Pons (tissue), 1 donor: ENCODE measurements at regions not wholly inside any gene's neighbourhood (a gene's known extent, or its start where the extent isn't known, plus 50 kb on each side); places are given as distances from the start of the nearest gene placed in this dataset.

Experiments used
- DNase-seq: peaks from one replicate; pipeline ENCODE4 v3.0.0-alpha.2; 2016; ENCODE audit warnings: low spot score

DNA sequence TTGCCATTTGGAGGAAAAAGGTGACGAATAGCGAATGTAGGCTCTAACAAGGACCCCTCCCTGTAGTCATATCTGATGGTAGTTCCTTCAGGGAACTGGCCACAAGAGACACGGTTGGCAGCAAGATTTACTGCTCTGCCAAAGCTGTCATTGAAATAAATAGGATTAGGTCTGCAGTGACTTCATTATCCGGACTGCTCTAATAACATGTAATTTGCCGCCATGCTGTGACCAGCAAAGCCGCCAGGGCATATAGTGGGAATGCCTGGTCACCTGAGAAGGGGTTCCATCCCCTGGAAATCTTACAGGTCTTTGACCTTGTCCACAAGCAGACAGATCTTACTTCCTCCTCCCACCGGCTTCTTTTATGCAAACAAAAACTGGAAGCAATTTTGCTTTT lies 59.4 kb upstream of the LAPTM4A start:
- DNase-seq = no peak

DNA sequence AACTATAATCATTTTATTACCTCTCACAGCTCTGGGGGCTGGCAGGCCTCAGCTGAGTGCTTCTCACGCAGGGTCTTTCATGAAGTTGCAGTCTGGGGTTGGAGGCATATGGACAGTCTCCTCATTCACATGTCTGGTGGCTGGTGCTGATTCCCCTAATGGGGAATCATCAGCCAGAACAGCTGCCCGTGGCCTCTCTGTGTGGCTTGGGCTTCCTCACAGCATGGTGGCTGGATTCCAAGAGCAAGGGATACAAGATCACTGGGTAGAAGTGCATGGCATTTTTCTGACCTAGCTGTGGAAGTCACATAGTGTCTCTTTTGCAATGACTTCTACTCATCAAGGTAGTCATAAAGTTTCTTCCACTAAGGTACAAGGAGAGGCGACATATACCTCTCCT lies 59.0 kb upstream of the LAPTM4A start:
- no peak for DNase-seq

- no peak for DNase-seq
Measured at GRCh38 chr2:20108655-20109396, 57.4 kb upstream of the LAPTM4A start.

DNA sequence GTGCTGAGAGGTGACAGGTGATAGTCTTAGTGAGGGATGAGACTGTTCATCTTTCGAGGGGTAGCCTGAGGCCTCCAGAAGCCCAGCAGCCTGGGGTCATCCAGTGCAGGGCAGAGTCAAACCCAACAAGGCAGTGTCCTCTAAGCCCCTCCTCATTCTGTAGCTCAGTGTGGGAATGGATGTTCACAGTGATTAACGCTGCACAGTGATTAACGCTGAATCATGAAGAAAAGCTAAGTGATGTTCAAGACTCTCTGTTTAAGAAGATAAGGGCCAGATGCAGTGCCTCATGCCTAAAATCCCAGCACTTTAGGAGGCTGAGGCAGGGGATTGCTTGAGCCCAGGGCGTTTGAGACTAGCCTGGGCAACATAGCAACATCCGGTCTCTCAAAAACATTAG lies 56.3 kb upstream of the LAPTM4A start:
- DNase-seq = no peak

GRCh38 chr2:20107352-20107751 lies 55.9 kb upstream of the LAPTM4A start:
- no peak for DNase-seq

GRCh38 chr2:20106746-20107145 lies 55.3 kb upstream of the LAPTM4A start:
- DNase-seq = no peak

DNA sequence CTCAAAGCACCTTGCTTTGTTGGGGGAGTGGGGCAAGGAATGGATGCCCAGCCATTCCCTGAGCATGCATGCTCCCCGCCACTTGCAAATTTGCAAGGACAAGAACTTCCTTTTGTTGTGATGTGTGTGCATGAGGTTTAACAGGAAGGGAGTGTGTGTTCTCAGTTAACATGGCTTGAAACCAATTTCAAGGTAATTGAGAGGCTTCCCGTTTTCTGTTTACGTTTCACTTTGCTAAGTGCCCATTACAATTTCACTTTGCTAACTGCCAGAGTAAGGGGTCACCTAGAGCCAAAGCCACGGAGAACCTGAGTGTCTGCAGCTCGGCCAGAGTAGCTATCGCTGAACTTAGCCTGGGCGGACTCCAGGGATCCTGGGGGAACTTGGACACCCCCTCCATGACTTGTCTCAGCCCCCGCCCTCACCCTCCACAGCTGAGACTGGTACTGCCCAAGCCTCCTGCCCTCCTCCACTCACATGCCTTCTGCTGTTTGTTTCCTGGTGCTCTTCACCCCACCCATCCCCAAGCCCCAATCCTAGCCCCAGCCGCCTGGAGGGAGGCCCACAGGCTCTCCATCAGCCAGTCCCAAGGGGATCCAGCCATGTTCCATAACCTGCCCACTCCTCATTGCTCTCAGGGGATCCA lies 53.6 kb upstream of the LAPTM4A start:
- DNase-seq = no peak

- no peak for DNase-seq
Measured at GRCh38 chr2:20103530-20103929, 52.1 kb upstream of the LAPTM4A start.
